ENCODE measurements at regions not wholly inside any gene's neighbourhood (a gene's known extent, or its start where the extent isn't known, plus 50 kb on each side); places are given as distances from the start of the nearest gene placed in this dataset.
"Not testable (repeated sequence)": the region's sequence is repeated elsewhere in the genome, so short reads cannot be mapped to it uniquely, and the experiment has no call there.

DNA sequence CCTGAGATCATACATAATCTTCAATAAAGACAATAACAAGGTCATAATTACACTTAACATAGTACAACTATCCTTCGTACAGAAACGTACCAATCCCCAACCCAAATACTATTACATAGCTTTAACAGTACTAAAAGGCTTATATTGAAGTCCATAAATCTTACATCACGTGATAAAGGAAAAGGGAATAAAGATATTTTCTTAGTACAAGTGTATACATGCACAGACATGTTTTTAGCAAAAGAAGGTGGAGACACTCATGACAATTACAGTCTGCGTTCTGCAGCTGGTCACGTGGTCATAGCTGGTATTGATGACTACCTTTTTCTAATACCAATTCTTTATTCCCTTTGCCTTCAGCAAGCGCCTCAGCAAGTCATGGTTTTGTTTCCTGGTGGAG, 464.5 kb upstream of the SLITRK5 start:
- no peak for DNase-seq (ENCODE audit: low read depth)

DNA sequence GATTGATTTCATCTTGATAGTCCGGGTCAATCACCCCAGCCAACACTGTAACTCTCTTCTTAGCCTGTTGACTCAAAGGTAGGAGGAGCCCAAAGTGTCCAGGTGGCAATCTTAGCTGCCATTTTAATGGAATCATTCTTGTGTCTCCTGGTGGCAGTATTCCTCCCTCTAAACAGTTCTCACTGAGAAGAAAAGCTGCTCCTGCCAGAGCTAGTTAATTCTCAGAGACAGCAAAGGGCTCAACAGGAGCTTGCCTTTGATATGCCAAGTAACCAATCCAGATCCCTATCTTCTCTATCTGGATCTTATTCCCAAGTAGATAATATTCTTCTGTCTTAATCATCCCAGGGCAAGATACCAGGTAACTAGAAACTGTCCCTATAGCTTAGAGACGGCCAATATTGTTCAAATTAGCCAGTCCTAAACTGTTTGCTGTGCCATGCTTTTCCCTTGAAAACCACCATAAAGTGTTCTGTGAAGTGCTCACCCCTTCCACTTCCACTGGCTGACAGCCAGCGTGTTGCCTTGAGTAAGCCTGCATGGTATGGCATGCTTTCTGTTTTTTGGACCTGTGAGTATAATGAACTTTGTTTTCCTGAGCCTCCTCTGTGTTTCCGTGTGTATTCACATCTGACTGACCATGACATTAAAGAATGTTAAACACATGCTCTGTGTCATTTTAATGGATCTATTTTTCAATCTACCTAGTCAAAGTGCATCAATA, 463.7 kb upstream of the SLITRK5 start:
- DNase-seq (ENCODE audit: low read depth), result no peak

DNA sequence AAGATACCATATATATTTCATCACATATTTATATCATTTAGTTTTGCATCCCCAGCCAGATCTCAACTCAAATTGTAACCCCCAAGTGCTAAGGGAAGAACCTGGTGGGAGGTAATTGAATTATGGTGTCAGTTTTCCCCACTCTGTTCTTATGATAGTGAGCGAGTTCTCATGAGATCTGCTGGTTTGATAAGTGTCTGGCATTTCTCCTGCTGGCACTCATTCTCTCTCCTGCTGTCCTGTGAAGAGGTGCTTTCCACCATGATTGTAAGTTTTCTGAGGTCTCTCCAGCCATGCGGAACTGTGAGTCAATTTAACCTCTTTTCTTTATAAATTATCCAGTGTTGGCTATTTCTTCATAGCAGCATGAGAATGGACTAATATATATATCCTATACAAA, 462.5 kb upstream of the SLITRK5 start:
- no peak for DNase-seq (ENCODE audit: low read depth)

GRCh38 chr13:87234981-87235380, 436.2 kb upstream of the SLITRK5 start:
- DNase-seq (ENCODE audit: low read depth), result no peak

DNA sequence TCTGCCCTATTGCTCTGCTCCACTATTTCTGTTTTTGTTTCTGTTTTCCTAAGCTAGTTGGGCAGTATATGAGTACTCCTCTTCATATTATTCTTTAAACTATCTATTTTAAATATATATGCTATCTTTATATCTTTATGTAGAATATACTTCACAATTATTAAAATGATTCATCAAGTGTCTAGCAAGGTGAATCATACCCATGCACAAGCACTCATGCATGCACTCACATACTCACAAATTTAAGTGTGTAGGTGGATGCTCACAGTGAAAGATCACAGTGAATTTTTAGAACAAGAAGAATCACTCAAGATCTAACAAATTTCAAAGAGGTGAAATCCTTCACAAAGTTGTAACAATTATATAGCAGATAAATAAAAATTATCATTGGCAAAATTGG, 435.6 kb upstream of the SLITRK5 start:
- DNase-seq (ENCODE audit: low read depth), result no peak

GRCh38 chr13:87244256-87244890, 426.8 kb upstream of the SLITRK5 start:
- DNase-seq (ENCODE audit: low read depth), result no peak

DNA sequence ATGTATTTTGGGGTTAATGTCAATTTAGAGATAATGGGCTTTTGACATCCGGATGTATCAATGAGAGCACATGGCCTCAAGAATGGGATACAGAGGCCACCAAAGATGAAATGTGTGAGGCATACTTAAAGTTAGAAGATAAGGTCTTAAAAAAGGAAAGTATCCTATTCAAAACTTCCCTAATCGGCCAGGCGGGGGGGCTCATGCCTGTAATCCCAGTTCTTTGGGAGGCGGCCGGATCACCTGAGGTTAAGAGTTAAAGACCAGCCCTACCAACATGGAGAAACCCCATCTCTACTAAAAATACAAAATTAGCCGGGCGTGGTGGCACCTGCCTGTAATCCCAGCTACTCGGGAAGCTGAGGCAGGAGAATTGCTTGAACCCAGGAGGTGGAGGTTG, 421.3 kb upstream of the SLITRK5 start:
- not testable (repeated sequence) for DNase-seq (ENCODE audit: low read depth)

DNA sequence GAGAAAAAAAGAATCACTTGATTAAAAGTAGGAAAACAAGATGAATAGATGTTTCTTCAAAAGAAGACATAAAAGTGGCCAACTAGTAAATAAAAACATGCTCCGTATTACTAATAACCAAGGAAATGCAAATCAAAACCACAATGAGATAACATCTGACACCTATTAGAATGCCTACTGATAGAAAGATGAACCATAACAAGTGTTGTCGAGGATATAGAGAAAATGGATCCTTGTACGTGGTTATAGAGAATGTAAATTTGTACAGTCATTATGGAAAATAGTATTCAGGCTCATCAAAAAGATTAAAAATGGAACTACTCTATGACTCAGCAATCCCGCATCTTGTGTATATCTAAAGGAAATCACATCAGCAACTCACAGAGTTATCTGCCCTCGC, 415.8 kb upstream of the SLITRK5 start:
- no peak for DNase-seq (ENCODE audit: low read depth)

GRCh38 chr13:87259479-87260083, 411.6 kb upstream of the SLITRK5 start:
- DNase-seq (ENCODE audit: low read depth), result no peak

DNA sequence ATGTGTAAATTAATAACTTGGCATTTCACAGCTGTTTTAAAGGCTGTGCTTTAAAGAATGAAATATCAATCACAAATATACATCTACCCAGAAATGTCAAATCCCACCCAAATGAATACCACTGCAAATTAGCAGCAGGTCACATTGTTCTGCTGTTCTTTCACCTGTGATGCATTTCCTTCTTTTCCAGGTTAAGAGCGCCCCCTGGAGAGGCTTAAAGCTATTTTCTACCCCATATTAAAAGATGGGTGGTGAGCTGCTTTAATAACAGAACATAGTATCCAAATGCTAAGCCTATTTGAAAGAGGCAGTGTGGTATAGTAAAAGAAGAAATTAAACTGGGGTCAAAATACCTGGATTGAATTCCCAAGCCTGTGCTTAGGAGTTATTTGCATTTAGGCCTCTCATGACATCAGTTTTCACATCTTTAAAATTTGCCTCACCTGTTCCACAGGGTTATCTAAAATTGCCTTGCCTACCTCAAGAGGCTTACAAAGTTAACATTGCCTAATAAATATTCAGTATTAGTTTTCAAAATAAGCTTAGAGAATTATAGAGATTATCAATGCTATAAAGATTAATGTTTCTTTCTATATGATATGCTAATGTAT, 396.9 kb upstream of the SLITRK5 start:
- no peak for DNase-seq (ENCODE audit: low read depth)

GRCh38 chr13:87280139-87280538, 391.0 kb upstream of the SLITRK5 start:
- DNase-seq (ENCODE audit: low read depth), result no peak

- DNase-seq (ENCODE audit: low read depth), result no peak
Measured at GRCh38 chr13:87287721-87288120, 383.4 kb upstream of the SLITRK5 start.

DNA sequence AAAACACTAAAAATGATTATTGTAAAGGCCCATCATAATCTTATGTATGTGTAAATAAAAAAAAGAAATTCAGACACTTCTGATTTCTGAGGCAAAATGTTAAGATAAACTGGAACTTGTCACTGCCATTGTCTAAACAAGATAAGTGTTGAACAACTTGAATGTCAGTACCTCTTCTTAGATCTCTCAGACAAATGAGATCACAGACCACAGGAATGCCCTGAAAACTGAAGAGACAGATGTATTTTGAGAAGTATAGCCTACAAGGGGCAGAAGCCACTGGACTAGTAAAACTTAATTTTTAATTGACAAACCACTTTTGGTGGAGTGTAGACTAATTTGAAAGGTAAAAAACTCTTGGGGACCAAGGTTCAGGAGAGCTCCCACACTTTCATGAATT, 375.5 kb upstream of the SLITRK5 start:
- no peak for DNase-seq (ENCODE audit: low read depth)

DNA sequence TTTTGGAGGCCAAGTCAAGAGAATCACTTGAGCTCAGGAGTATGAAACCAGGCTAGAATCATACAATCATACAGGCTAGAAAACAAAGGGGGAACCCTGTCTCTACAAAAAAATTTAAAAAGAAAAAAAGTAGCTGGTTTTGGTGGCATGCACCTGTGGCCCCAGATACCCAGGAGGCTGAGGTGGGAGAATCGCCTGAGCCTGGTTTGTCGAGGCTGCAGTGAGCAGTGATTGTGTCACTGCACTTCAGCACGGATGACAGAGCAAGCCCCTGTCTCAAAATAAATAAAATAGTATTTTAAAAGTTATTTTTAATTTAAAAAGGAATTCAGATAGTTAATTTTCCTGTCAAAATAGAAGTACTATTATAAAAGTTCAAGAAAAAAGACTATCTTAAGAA, 369.1 kb upstream of the SLITRK5 start:
- no peak for DNase-seq (ENCODE audit: low read depth)

GRCh38 chr13:87302931-87303330, 368.2 kb upstream of the SLITRK5 start:
- no peak for DNase-seq (ENCODE audit: low read depth)

GRCh38 chr13:87311165-87311564, 360.0 kb upstream of the SLITRK5 start:
- no peak for DNase-seq (ENCODE audit: low read depth)

DNA sequence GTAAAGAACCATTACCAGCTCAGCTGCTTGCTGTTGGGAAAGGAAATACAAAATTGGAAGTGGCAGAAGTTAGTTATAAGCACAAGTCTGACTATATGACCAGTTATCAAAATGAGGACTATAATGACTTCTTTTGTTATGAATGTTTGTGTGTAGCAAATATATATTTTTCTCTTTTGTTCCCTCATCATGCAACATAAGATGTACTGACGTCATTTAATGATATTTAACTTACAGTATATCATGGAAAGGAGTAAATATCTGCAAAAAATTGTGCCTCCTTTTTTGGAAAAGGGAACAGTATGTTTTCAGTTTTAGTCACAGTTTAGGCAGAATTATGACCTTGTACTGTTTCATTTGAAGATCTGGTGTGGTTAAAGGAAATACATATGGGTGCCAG, 356.3 kb upstream of the SLITRK5 start:
- DNase-seq (ENCODE audit: low read depth), result no peak

GRCh38 chr13:87322386-87322785, 348.8 kb upstream of the SLITRK5 start:
- DNase-seq (ENCODE audit: low read depth), result no peak

DNA sequence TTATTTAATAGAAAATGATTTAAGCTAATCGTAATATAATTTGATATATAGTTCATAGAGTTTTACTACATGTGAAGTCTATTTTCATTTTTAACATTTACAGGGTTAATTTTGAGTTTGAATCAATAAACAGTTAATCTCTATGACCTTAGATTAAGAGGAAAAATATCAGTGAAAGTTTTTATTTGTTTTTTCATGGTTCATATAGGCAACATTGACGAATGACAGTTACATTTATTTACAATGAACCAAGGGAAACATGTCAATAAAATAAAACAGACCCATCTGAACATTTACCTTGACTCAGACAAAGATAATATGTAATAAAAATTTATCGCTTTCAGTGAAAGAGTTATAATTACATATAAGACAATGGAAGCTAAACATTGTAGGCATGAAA, 346.6 kb upstream of the SLITRK5 start:
- no peak for DNase-seq (ENCODE audit: low read depth)

GRCh38 chr13:87331178-87331577, 340.0 kb upstream of the SLITRK5 start:
- DNase-seq (ENCODE audit: low read depth), result no peak

DNA sequence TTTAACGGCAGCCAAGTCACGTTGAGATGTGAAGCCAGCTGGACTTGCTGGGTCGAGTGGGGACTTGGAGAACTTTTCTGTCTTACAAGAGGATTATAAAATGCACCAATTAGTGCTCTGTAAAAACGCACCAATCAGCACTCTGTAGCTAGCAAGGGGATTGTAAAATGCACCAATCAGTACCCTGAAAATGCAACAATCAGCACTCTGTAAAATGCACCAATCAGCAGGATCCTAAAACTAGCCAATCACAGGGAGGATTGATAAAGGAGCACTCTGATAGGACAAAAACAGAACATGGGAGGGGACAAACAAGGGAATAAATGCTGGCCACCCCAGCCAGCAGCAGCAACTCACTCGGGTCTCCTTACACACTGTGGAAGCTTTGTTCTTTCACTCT, 337.6 kb upstream of the SLITRK5 start:
- DNase-seq (ENCODE audit: low read depth), result no peak

- no peak for DNase-seq (ENCODE audit: low read depth)
Measured at GRCh38 chr13:87334176-87334575, 337.0 kb upstream of the SLITRK5 start.

GRCh38 chr13:87336346-87336889, 334.8 kb upstream of the SLITRK5 start:
- DNase-seq (ENCODE audit: low read depth), result not testable (repeated sequence)
